Nucleus accumbens (tissue), 56 donors: ENCODE measurements at regions not wholly inside any gene's neighbourhood (a gene's known extent, or its start where the extent isn't known, plus 50 kb on each side); places are given as distances from the start of the nearest gene placed in this dataset.
A peak's percentile ranks its signal among the peaks of the same experiment; 100 is the strongest.
"Not testable (repeated sequence)": the region's sequence is repeated elsewhere in the genome, so short reads cannot be mapped to it uniquely, and the experiment has no call there.

Source experiments
- DNase-seq, 56 donors: peaks; one replicate each; lab custom pipeline; 2025; lab: John Stamatoyannopoulos, UW

DNA sequence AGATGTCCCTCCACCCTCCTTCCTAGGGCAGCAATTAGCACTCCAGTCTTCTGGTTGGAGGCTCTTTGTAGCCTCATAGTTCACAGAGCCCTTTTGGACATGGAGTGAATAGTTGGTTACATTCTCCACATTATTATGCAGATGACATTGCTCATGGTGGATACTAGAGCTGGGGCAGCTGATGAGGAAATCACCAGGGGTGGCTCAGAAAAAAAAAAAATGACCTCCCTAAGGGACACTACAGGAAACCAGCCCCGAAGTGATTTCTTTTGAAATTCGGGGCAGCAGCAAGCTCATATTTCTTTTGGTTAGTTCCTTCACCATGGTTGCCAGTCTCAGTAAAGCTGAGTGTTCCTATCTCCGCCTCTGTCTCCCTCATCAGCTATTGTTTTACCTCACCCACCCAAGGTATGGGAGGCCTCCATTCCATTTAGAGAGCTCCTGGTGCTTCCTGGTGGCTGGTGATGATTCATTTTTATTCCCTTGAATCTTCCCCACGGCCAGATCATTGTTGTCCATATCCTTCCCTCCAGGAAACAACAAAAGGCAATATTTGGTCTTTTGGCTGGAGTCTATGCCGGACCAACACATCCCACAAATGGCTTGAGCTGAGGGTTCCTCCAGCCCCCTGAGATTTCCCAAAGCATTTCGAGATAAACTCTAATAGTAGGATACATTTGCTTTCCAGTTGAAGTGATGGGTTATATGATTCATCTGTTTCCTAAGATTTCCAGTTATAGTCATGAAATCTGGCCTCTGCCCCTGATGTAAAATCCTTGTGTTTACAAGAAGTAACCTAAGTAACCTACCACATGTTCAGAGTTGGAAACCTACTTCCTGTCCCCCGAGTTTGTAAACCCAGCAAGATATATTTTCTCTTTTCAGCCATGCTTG, 56.2 kb upstream of the NID2 start:
- DNase-seq: peak in 12 of 56 donors; percentile 4 to 45 (median 16)

DNA sequence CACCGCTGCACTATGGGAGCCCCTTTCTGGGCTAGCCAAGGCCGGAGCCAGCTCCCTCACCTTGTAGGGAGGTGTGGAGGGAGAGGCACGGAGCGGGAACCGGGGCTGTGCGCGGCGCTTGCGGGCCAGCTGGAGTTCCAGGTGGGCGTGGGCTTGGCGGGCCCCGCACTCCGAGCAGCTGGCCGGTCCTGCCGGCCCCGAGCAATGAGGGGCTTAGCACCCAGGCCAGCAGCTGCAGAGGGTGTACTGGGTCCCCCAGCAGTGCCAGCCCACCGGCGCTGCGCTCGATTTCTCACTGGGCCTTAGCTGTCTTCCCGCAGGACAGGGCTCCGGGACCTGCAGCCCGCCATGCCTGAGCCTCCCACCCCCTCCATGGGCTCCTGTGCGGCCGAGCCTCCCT, 53.3 kb upstream of the NID2 start:
- DNase-seq: not testable (repeated sequence)

DNA sequence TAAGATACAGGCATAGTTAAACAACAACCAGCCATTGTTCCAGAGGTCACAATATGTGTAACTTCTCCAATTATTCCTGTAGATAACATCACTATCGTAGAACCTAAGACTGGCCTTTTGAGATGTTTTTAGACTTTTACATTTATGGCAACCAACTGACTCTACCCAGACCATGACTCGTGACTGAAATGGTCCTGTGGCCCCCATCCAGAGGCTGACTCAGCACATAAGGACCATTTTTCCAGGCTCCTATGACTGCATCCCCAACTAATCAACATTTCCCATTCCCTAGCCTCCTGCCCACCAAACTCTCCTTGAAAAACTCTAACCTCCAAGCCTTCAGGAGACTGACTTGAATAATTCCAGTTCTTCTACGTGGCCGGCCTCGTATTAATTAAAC, 52.6 kb upstream of the NID2 start:
- no peak for DNase-seq

DNA sequence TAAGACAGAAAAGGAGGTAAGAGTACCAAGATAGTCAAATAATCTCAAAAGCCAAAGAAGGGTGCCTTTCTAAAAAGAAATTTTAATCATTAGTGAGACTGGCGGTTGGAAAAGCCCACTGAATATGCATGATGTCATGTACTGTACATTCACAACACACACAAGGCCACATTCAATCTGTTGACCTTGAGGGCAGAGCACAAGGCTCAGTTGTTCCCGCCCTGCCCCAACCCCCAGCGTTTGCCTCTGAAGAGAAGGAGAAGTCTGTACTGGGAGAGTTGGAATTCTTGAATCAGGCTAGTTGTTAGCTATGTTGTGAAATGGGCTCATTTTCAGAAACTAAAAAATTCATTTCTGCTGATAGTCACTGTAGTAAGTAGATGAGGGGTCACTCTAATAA, 50.2 kb upstream of the NID2 start:
- DNase-seq: peak in 48 of 56 donors; percentile 5 to 83 (median 56)
